ENCODE measurements at regions not wholly inside any gene's neighbourhood (a gene's known extent, or its start where the extent isn't known, plus 50 kb on each side); places are given as distances from the start of the nearest gene placed in this dataset.
"Not testable (repeated sequence)": the region's sequence is repeated elsewhere in the genome, so short reads cannot be mapped to it uniquely, and the experiment has no call there.

DNA sequence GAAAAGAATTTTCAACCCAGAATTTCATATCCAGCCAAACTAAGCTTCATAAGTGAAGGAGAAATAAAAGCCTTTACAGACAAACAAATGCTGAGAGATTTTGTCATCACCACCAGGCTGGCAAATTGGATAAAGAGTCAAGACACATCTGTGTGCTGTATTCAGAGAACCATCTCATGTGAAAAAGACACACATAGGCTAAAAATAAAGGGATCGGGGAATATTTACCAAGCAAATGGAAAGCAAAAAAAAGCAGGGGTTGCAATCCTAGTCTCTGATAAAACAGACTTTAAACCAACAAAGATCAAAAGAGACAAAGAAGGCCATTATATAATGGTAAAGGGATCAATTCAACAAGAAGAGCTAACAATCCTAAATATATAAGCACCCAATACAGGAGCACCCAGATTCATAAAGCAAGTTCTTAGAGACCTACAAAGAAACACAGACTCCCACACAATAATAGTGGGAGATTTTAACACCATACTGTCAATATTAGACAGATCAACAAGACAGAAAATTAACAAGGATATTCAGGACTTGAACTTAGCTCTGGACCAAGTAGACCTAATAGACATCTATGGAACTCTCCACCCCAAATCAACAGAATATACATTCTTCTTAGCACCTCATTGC, 55.9 kb upstream of the ACSM6 start:
- FAIRE-seq, result not testable (repeated sequence)

DNA sequence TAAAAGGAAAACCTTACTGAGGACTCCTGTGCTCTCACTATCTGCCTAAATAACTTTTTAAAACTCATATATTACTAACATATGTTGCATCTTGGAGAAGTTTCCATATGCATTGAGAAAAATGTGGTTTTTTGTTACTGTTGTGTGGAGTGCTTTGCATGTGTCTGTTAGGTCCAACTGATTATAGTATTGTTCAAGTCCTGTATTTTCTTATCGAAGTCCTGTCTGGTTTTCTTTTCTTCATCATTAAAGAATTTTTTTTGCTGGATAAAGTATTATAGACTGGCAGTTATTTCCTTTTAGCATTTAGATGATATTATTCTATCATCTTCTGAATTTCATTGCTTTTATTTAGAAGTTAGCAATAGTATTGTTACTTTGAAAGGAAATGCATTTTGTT, 59.5 kb upstream of the ACSM6 start:
- FAIRE-seq (no peak), DNase-seq (ENCODE audit: insufficient read length, low spot score) (no peak)
- TF ChIP-seq POLR2A (IDR thresholded peaks at IDR 0.05; ENCODE audit: low read depth, low read length), result no peak

More for the DNA sequence above, 55.9 kb upstream of the ACSM6 start:
- not testable (repeated sequence) for DNase-seq (ENCODE audit: insufficient read length, low spot score)

DNA sequence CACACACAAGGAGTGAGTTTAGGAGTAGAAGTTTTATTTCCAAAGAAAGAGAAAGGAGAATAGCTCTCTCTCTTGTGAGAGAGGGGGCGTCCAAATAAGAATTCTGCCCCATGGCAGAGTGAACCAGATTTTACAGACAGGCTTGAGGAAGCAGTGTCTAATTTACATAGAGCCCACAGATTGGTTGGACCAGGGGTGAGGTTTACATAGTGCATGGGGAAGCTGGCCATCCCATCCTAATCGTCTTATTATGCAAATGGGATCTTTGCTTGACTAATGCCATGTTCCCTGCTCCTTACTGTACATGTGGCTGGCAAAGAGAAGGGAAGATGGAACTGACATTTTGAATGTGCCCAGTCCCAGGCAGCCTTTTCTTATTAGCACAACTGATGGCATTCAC, 60.0 kb upstream of the ACSM6 start:
- FAIRE-seq, result no peak
- no peak for TF ChIP-seq POLR2A (IDR thresholded peaks at IDR 0.05; ENCODE audit: low read depth, low read length)

DNA sequence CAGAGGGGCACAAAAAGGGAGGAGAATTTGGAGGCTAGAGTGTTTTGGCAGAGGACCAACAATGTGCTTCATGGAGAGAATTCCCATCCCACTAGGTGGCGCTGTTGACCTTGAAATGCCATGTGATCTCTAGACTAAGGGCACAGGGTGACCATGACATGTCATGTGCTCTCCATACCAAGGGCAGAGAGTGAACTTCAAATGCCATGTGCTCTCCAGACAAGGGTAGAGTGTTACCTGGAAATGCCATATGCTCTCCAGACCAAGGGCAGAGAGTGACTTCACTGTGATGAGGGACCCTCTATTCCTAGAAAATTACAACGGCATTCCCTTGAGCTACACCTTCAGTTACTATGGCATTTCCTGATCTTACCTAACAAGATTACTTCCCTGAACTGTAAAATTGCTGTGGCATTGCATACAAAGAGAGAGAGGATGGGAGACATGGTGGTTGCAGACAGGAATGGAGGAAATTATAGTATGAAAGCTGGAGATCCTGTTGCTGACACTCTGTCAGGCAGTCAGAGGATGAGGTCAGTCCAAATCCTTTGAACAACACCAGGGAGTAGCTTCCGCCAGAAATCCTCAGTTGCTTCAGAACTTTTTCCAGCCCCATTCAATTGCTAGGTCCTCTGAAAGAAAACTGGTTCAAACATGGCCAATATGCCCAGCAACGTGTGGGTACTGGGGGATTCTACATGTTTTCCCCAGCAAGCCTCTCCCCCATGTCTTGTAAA, 60.9 kb upstream of the ACSM6 start:
- FAIRE-seq, result peak; percentile 98
- DNase-seq (ENCODE audit: insufficient read length, low spot score), result peak; percentile 42
- TF ChIP-seq POLR2A (IDR thresholded peaks at IDR 0.05; ENCODE audit: low read depth, low read length), result no peak

More for the DNA sequence above, 60.0 kb upstream of the ACSM6 start:
- DNase-seq (ENCODE audit: insufficient read length, low spot score), result no peak

DNA sequence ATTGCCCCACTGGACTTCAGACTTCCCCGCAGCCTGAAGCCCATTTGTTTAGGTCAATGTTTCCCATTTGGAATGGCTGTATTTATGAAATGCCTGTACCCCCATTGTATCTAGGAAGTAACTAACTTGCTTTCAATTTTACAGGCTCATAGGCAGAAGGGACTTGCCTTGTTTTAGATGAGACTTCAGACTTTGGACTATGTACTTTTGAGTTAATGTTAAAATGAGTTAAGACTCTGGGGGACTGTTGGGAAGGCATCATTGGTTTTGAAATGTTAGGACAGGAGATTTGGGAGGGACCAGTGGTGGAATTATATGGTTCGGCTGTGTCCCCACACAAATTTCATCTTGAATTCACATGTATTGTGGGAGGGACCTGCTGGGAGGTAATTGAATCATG, 61.1 kb upstream of the CYP2C8 start:
- not testable (repeated sequence) for DNase-seq (ENCODE audit: insufficient read length, low spot score); FAIRE-seq

DNA sequence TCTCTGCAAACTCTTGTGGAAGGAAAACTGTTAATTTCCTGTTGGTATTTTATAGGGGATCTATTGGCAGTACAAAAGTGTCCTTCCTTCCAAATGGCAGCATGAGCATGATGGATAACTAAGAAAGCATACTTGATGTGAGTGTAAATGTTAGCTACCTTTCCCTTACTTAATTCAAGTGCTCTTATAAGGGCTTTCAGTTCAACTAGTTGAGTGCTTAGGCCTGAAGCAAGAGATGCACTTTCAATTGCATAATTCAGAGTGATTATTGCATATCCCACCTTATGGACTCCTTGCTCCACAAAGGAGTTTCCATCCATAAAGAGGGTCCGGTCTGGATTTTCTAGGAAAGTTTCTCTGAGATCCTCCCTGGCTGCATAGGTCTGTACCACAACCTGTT, 56.3 kb upstream of the CYP2C8 start:
- no peak for TF ChIP-seq POLR2A (IDR thresholded peaks at IDR 0.05; ENCODE audit: low read depth, low read length)
- DNase-seq (ENCODE audit: insufficient read length, low spot score), result no peak
- no peak for FAIRE-seq

DNA sequence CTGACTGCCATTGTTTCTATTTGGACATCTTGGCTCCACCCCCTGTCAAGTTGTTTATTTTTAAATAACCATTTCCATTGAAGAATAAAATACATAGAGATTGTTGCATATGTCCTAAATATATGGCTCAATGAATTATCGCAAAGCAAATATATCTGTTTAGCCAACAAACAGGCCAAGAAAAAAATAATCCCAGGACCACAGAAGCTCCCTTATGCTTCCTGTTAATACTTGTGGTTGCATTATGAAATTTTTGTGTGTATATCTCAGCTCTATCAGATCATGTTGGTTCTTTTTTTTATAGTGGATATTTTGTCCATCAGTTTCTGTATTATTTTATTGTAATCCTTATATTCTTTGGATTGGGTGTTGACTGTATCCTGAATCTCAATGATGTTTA, 53.4 kb upstream of the CYP2C8 start:
- TF ChIP-seq POLR2A (IDR thresholded peaks at IDR 0.05; ENCODE audit: low read depth, low read length), result no peak
- no peak for DNase-seq (ENCODE audit: insufficient read length, low spot score)
- no peak for FAIRE-seq

DNA sequence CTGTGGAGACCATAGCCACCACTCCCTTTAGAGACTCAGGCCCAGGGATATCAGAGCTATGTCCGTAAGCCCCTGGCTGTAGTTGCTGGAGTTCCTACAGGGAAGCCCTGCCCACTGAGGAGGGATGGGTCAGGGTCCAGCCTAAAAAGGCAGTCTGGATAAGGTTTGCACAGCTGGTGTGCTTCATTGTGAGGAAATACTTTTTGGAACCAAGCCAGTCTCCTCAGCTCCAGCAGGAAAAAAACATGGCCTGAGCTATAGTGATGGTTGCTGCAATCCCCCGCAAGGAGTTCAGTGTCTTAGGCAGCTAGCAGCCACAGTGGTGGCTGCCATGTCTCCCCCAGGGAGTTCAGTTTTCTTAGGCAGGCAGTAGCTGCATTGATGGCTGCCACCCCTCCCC, 52.6 kb upstream of the CYP2C8 start:
- FAIRE-seq (no peak), DNase-seq (ENCODE audit: insufficient read length, low spot score) (no peak)
- TF ChIP-seq POLR2A (IDR thresholded peaks at IDR 0.05; ENCODE audit: low read depth, low read length), result no peak

Data from H54 (cell line).